GM21423 (cell line): ENCODE measurements at regions not wholly inside any gene's neighbourhood (a gene's known extent, or its start where the extent isn't known, plus 50 kb on each side); places are given as distances from the start of the nearest gene placed in this dataset.
A peak's percentile ranks its signal among the peaks of the same experiment; 100 is the strongest.
"Not testable (repeated sequence)": the region's sequence is repeated elsewhere in the genome, so short reads cannot be mapped to it uniquely, and the experiment has no call there.

Experiments
- ATAC-seq: cut with Tn5 transposase; IDR thresholded peaks from one replicate; pipeline ENCODE4 v1.9.1; 2021; ENCODE audit warnings: mild to moderate bottlenecking, moderate library complexity; ENCODE audit not compliant: unreplicated experiment

DNA sequence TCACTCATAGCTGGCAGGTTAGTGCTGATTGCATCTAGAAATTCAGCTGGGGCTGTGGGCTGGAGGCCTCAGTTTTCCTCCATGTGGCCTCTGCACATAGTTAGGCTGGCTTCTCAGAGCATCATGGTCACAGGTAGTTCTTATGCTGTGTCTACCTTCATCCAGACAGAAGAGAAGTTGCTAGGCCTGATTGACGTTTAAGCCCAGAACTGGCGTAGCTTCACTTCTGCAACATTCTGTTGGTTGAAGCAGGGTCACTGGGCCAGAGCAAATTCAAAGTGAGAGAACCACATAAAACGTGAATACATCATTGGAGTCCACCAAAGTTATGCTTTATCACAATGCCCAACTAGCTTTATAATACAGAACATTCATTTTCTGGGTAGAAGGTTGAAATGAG is 116.0 kb downstream of the SPP2 start:
- no peak for ATAC-seq

DNA sequence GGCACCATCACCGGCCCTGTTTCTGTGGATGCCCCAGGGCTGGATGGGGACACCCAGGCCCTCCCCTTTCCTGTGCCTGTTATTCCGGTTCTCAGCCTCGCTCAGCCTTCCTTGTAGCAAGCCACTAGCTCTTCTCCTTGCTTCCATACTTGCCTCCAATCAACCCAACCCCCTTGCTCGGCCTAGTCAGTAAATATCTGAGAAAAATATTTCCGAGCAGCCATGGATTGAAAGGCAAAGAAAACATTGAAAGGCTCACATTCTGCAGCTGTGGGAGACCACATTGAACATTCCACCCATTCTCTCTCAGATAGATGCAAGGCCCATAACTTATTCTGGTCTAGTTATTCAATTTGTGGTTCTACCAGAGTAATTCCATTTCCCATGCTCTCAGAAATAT is 114.9 kb downstream of the SPP2 start:
- no peak for ATAC-seq

GRCh38 chr2:234164493-234165413 is 114.3 kb downstream of the SPP2 start:
- peak; percentile 78 for ATAC-seq

- no peak for ATAC-seq
These were observed 113.1 kb downstream of the SPP2 start for GRCh38 chr2:234163510-234164045.

DNA sequence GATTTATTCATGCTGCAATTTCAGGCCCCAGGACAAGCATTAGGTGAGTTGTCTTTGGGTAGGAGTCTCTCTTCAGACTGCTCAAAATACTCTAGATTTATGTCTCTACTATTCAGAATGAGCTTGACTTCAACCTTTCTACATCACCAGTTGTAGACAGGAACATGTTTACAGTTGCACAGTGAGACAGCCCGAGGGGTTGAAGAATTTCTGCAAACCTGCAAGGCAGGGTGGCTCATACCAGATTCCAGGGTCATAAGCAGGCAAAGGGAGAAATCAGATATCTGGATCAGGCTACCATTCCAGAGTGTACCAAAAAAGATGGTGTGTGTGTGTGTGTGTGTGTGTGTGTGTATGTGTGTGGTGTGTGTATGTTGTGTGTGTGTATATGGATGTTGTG is 112.4 kb downstream of the SPP2 start:
- ATAC-seq: no peak

DNA sequence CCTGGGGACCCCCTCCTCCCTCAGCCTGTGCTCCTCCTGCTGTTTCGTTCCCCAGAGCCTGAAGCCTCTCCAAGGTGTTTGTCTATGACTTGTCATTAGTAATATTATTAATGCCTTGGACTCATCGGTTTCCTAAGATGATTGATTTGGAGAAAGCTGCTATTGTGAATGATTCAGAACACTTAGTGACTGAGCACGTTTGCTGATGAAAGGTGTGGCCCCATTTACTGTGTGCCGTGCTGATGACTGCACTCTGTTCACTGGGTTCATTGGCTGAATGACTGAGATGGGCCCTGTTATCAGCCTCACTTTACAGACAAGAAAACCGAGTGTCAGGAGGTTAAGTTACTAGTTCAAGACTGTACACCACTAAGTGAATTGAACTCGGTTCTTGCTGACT is 111.4 kb downstream of the SPP2 start:
- no peak for ATAC-seq

DNA sequence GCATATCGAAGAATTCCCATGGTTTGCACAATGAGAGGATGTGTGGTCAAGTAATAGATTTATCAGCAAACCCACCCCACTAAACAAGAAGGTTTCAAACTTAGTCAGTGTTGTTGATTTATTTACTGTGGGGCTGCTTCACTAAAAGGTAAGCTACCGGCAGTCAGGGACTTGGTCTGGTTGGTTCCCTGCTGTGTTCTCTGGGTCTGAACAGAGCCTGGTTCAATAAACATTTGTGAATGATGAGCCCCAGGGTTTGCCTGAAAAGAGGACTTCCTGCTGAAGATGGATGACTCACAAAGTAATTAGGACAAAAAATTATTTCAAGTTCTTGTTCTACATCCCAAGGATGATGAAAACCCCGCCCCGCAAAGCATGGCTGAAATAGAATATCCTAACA is 108.3 kb downstream of the SPP2 start:
- no peak for ATAC-seq

DNA sequence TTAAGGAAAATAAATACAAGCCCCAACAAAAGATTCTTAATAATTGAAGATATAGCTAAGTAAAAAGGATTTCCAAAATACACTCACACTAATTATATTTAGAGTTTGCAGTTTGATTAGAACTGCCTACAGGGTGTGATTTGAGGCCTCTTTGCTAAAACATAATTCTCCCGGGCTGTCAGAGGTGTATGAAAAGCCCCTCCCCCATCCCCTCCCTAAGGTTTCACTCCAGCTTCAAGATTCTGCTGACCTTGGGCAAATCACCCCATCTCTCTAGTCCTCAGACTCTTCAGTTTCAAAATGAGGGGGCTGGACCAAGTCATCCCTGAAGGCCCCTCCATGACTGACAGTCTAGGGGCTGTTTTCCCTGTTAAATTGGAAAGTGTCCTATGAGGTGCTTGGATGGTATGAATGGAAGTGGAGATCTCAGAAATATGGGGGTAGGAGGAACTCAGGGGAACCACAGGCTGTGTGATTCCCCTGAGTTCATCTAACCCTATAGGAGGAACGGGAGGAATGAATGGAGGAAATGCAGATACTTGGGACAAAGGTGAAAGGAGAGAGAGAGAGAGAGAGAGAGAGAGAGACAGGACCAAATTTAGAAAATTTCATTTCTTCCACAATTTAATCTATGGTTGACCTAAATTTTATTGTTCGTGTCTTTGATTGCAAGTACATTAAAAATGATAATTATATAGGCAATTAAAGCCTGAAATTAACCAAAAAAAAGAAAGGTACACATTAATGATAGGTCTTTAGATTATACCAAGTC is 107.5 kb downstream of the SPP2 start:
- ATAC-seq: no peak

DNA sequence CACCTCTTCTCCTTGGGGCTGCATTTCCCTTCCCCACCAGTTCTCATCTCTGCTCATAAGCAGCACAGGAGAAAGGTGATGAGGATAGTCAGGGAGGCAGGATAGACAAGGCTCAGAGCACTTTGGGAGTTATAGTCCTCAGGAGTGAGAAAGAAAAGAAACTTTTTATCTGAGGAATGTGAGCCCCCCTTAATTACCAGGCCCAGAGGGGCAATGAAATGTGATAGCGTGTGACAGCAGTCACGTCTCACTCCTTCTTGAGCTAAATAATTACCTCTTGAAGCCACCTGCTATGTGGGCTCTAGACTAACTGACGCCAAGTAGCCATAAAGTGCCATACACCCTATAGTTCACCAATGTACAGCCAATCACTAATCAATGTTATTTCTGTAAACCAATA is 105.8 kb downstream of the SPP2 start:
- ATAC-seq: no peak

DNA sequence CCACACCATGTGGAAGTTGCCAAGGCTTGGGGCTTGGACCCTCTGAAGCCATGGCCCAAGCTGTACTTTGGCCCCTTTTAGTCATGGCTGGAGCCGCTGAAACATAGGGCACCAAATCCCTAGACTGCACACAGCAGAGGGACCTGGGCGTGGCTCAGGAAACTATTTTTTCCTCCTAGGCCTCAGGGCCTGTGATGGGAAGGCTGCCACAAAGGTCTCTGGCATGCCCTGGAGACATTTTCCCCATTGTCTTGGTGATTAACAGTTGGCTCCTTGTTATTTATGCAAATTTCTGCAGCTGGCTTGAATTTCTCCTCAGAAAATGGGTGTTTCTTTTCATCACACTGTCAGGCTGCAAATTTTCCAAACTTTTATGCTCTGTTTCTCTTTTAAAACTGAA is 102.3 kb downstream of the SPP2 start:
- not testable (repeated sequence) for ATAC-seq

- no peak for ATAC-seq
These were observed 96.9 kb downstream of the SPP2 start for GRCh38 chr2:234147335-234147861.

DNA sequence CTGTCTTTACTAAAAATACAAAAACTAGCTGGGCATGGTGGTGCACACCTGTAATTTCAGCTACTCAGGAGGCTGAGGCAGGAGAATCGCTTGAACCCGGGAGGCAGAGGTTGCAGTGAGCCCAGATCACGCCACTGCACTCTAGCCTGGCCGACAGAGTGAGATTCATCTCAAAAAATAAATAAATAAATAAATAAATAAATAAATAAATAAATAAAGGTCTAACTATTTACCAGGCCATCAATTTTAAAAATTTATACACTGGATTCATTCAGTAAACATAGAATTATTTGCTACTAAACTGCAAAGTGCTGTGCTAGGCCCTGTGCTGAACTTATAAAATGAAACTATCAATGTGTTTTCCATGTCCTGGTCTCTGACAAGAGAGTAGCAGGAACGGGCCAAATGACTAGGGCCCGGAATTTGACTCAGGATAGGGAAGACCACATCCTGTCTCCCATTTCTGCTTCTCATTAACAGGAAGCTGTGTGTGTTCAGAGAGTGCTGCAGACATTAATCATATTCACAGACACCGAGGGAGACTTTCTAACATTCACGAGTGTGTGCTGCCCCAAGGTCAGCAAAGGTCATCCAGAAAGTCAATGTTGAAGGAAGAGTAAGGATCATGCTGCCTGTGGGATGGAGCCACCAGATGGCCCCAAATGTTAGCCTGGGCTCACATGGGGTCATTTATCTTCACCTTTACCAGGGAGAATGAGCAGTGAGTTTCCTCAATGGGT is 95.8 kb downstream of the SPP2 start:
- no peak for ATAC-seq

- no peak for ATAC-seq
These were observed 95.0 kb downstream of the SPP2 start for GRCh38 chr2:234145511-234145910.

GRCh38 chr2:234145057-234145456 is 94.6 kb downstream of the SPP2 start:
- ATAC-seq: no peak

GRCh38 chr2:234143896-234144295 is 93.4 kb downstream of the SPP2 start:
- no peak for ATAC-seq

- ATAC-seq: no peak
These were observed 92.0 kb downstream of the SPP2 start for GRCh38 chr2:234142530-234142929.

DNA sequence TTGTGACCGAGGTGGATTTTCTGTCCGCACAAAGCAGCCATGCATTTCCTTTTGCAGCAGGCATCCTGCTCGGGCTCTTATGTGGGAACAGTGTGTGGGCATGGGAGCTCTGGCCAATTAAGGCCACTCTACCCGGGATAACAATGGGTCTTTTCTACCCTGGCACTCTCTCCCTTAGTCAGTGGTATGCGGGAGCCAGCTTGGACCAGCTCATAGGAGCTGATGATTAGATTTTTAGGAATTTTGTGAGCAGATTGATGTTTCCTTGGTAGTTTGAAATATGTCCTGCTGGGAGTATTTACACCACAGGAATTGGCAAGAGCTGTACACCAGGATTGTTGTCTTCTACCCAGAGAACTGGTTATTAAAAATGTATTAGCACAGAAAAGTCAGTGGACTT is 89.3 kb downstream of the SPP2 start:
- ATAC-seq: no peak

DNA sequence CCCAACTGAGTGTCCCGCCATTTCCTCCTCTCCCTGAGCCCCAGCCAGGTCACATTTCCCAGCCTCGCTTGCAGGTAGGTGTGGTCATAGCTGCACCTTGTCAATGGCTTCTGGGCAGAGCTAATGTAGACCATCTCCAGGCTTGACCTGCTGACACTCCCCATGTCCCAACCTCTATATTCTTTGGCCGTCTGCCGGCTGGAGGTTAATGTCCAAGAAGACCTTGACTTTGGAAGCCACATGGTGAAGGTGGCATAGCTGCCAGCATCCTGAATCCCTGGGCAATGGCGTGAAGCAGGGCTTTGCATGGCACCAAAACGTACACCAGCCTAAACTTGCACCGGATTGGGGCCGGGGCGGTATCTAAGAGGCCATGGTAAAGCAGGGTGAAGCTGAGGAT is 88.3 kb downstream of the SPP2 start:
- ATAC-seq: no peak

- no peak for ATAC-seq
These were observed 87.0 kb downstream of the SPP2 start for GRCh38 chr2:234137400-234138014.

GRCh38 chr2:234136461-234136860 is 86.0 kb downstream of the SPP2 start:
- no peak for ATAC-seq
